ENCODE measurements at regions not wholly inside any gene's neighbourhood (a gene's known extent, or its start where the extent isn't known, plus 50 kb on each side); places are given as distances from the start of the nearest gene placed in this dataset.

DNA sequence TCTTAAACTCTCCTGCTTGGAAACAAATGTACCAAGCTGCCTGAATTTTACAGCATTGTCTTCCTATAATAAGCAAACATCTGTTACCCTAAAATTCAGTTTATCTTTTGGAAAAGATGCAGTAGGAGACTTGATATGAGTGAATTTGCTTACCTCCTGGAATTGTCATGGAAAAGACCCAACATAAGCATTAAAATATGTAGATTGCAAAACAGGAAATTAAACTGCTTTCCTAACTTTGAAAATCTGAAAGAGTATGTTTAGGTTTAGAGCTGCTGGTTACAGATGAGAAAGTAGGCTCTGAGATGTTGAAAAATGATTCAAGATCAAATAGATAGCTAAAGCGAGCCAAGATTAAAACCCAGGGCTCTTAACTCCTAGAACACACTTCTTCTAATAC lies 316.5 kb downstream of the SOX11 start:
- DNase-seq: no peak

- DNase-seq: no peak
These were observed 318.0 kb downstream of the SOX11 start for GRCh38 chr2:6010163-6010562.

- DNase-seq: no peak
These were observed 319.7 kb downstream of the SOX11 start for GRCh38 chr2:6011921-6012320.

GRCh38 chr2:6017736-6018286 lies 325.6 kb downstream of the SOX11 start:
- no peak for DNase-seq

- no peak for DNase-seq
These were observed 332.0 kb downstream of the SOX11 start for GRCh38 chr2:6024229-6024628.

DNA sequence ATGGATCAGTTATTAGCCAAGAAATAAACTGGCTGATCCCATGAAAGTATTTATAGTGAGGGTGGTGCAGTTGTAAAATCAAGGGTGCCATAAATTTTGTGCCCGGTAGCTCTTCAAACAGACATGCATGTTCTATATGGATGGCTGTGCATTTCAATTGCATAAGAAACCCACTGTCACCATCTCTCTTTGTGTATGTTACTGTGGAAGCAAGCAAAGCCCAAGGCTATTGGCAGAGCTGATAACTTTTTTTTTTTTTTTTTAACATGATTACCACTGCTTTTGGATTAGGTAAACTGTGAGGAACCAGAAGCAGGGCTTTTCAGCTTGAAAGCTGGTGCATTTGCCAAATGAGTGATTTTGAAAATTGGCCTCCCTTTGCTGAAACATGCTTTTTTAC lies 332.6 kb downstream of the SOX11 start:
- DNase-seq: no peak

GRCh38 chr2:6025391-6025790 lies 333.2 kb downstream of the SOX11 start:
- no peak for DNase-seq

GRCh38 chr2:6027066-6027465 lies 334.9 kb downstream of the SOX11 start:
- DNase-seq: no peak

GRCh38 chr2:6031200-6031867 lies 339.1 kb downstream of the SOX11 start:
- no peak for DNase-seq

DNA sequence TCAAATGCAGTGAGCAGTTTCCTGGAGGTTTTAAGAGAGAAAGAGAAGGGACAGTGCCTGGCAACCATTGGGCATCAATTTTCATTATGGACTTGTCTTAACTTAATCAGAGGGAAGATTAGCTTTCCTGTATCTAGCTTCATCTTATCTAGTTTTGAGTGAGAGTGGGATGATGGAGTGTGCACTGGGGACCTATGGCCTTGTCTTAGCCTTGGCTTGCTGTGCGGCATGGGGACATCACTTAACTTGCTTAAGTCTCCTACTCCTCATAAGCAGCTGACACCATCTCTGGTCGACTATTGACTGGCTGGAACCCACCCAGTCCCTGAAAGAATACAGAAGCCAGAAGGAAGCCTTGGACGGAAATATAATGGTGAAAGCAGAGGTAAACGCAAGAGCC lies 344.0 kb downstream of the SOX11 start:
- no peak for DNase-seq

DNA sequence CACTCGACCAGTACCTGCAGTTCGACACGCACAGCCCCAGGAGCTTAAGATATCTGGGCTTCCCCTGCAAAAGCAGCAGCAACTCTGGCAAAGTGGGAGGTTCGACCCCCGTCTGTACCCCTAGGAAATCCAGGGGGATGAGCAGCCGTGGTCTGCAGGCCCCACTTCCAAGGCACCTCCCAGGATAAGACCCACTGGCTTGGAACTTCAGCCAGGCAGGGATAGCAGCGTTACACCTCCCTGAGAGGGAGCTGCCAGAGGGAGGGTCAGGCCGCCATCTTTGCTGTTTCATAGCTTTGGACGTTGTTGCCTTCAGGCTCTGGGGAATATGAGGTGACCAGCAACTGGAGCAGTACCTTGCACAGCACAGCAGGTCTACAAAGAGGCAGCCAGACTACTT lies 351.1 kb downstream of the SOX11 start:
- no peak for DNase-seq

DNA sequence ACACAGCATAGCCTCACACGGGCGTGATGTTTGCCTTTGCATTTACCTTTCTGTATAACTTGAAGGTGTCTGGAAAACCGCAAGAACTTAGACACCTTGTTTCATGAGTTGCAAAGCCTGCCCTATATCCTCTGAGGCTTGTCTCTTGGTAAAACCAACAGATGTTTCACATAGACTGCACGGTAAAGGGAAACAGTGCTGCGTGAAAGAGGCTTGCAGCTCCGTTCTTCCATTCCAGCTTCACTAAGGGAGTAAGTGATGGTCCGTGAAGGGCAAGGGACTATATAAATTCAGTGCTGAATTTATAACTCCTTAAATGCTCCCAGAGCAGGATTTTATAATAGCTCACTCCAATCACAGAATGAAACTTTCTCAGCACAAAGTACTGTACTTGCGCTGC lies 360.5 kb downstream of the SOX11 start:
- DNase-seq: no peak

DNA sequence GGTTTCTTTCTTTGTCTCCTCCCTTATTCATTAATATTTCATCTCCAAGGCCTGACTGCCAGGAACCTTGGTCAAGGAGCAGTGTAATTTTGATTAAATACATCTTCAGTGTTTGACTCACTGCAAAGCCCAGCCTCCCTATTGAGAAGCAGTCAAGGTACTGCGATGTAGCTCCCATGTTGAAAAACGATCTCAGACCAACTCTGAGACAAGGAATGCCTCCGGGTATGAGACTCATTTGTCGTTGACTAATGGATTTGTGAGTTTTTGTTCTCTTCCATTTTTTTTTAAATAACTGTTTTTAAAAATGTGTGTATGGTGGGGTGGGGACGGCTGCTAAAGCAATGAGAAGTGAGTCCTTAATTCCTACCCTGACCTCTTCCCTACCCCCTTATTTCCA lies 361.6 kb downstream of the SOX11 start:
- DNase-seq: no peak

DNA sequence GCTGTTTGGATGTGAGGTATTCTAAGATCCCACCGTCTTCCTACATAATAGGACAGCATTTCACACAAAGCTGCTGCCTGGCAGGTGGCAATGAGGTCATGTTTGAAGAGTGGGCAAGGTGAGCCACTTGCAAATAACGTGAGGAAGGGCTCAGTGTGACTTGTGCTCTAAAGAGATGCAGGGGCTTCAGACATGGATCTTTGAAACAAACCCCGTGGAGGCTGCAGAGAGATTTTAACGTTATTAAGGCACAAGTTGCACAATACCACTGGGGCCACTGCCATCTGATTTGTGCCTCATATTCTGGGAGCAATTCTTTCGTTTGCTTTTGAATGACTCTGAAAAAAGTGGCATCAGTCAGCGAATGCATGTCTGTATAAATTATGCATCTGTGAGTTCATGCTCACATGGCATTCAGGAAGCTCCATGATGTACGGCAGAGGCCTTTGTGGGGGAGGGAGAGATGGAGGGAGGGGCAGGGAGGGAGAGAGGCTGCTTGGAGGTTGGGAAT lies 362.0 kb downstream of the SOX11 start:
- DNase-seq: peak; percentile 17

GRCh38 chr2:6060992-6061663 lies 368.9 kb downstream of the SOX11 start:
- DNase-seq: no peak

DNA sequence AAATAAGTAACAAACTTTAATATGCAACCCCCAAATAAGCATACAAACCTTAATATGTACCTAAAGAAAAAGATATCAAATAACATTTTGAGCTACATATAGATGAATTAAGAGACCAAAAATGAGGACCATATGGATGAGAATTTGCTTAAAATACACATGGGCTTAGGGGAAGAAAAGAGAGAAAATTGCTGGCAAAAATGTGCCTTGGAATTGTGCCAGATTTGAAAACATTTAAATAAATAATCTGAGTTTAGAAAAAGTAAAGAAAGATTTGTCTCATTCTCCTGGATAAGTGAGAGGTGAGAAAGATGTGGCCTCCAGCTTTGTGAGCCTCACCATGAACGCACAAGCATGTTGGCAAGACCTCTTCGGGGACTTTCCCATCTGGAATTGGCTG lies 372.6 kb downstream of the SOX11 start:
- no peak for DNase-seq

GRCh38 chr2:6065703-6066102 lies 373.5 kb downstream of the SOX11 start:
- DNase-seq: no peak

DNA sequence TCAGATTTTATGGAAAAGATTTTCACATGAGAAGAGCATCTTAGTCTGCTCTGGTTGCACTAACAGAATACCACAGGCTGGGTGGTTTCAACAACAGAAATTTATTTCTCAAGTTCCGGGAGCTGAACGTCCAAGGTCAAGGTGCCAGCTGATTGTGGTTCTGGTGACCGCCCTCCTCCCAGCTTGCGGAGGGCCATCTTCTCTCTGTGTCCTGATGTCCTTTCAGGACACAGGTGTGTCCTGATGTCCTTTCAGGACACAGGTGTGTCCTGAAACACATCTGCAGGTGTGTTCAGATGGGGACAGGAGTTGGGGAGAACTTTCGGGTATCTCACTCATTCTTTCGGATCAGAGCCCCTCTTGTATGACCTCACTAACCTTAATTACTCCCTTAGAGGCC lies 374.9 kb downstream of the SOX11 start:
- DNase-seq: no peak

DNA sequence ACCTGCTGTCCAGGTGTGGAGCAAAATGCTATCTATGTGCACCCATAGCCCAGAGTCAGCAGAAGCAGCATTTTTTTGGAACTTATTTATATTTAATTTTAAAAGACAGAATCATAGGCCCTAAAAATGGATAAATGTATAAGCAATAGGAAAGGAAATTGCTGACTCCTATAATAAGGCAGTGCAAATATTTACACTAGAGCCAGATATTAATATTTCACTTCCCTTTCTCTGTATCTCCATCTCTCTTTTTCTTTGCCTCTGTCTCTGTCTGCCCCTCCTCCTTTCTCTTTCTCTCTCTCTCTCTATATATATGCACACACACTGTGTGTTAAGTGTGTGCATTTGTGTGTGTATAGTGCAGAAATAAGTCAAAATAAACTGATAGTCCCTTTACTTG lies 375.6 kb downstream of the SOX11 start:
- no peak for DNase-seq

DNA sequence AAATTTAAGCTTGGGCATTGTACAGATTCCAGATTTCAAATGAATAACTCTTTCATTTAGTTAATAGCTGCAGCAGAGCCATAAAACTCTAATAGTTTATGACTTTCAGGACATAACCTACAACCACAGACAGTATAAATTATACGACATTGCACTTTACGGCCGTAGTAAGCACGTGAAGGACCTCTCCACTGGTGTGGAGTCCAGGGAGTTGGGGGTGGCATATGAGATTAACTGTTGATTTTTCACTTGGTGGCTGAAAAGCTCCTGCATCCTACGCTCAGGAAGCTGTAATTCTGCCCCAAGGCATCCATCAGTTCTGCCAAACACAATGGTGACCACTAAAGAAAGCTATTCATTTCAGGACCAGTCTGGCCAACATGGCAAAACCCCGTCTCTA lies 376.2 kb downstream of the SOX11 start:
- peak; percentile 48 for DNase-seq

DNA sequence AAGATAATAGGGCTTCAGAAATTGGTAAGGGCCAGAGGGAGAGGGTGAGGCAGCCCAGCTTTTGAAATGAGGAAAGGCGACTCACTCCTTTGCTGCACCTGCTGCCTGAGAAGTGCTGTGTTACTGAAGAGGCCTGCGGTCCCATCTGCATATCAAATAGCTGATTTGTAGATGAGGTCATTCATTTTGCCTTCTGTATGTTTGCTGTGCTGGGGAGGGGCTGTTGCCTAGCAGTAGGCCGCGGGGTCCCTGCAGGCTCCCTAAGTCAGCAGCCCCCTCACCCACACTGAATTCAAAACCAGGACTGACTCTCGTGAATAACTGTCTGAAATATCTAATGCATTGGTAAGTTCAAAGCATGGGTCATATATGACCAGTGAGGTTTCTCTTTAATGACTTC lies 377.2 kb downstream of the SOX11 start:
- DNase-seq: peak; percentile 78

GRCh38 chr2:6071519-6071918 lies 379.3 kb downstream of the SOX11 start:
- DNase-seq: peak; percentile 11

- DNase-seq: no peak
These were observed 380.1 kb downstream of the SOX11 start for GRCh38 chr2:6072276-6072675.

GRCh38 chr2:6072768-6073167 lies 380.6 kb downstream of the SOX11 start:
- no peak for DNase-seq

Measured in NCI-H1092 (cell line).